GM12873 (cell line): ENCODE measurements at regions not wholly inside any gene's neighbourhood (a gene's known extent, or its start where the extent isn't known, plus 50 kb on each side); places are given as distances from the start of the nearest gene placed in this dataset.

ENCODE experiments used
- TF ChIP-seq, protein P1 (sequence below): IDR thresholded peaks from 2 replicates; pipeline ENCODE4 v1.5.1; 2012; ENCODE audit warnings: low read depth, mild to moderate bottlenecking, moderate library complexity, low read length, control low read depth; ENCODE audit not compliant: insufficient read depth; ENCODE audit errors: missing control alignments

- TF ChIP-seq, protein P1, sequence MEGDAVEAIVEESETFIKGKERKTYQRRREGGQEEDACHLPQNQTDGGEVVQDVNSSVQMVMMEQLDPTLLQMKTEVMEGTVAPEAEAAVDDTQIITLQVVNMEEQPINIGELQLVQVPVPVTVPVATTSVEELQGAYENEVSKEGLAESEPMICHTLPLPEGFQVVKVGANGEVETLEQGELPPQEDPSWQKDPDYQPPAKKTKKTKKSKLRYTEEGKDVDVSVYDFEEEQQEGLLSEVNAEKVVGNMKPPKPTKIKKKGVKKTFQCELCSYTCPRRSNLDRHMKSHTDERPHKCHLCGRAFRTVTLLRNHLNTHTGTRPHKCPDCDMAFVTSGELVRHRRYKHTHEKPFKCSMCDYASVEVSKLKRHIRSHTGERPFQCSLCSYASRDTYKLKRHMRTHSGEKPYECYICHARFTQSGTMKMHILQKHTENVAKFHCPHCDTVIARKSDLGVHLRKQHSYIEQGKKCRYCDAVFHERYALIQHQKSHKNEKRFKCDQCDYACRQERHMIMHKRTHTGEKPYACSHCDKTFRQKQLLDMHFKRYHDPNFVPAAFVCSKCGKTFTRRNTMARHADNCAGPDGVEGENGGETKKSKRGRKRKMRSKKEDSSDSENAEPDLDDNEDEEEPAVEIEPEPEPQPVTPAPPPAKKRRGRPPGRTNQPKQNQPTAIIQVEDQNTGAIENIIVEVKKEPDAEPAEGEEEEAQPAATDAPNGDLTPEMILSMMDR = no peak
Observed at GRCh38 chr9:18229992-18230676, 243.8 kb upstream of the ADAMTSL1 start.

DNA sequence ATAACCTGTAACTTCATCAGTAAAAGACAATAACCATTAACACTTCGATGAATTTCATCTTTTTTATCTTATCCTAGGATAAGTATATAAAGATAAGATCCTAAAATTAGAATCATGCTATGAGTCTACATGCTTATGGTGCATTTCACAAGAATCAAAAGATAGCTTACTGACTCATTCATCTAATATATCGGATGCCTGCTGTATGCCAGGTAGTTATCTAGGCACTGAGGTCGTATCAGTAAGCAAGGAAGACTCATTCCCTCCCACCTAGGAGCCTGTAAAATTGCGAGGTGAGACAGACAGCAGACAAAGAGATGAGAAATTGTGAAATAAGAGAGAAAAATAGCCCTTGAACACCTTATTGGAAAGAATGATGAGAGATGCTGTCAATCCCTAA lies 240.6 kb upstream of the ADAMTSL1 start:
- TF ChIP-seq, protein P1 = no peak

- TF ChIP-seq, protein P1 = no peak
Observed at GRCh38 chr9:18233776-18234445, 240.0 kb upstream of the ADAMTSL1 start.

DNA sequence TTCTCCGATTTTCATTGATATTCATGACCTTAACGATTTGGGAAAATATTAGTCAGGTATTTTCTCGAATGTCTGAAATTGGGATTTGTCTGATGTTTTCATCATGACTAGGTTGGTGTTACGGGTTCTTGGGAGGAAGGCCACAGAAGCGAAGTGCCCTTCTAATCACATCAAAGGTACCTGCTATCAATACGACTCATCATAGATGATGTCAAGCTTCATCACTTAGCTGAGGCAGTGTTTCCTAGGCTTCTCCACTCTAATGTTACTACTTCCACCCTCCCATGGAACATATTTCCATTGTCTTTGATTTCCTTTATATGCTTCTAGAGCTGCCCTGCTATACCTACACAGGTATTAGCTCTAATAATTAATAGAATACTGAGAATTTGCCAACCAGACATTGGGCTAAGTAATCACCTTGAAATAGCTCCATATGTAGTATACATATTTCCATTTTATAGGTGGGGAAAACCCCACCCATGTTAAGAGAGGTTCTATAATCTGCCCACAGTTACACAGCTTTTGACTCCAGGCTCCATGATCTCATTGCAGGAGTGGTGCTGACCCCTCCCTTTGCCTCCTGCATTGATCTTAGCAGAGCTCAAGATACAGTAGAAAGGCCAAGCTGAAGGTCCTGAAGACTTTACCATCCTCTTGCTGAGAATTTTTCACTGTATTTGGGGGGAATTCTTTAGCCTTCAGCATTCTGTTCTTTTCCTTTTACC lies 238.6 kb upstream of the ADAMTSL1 start:
- TF ChIP-seq, protein P1 = no peak

- TF ChIP-seq, protein P1 = no peak
Observed at GRCh38 chr9:18236336-18236735, 237.6 kb upstream of the ADAMTSL1 start.

DNA sequence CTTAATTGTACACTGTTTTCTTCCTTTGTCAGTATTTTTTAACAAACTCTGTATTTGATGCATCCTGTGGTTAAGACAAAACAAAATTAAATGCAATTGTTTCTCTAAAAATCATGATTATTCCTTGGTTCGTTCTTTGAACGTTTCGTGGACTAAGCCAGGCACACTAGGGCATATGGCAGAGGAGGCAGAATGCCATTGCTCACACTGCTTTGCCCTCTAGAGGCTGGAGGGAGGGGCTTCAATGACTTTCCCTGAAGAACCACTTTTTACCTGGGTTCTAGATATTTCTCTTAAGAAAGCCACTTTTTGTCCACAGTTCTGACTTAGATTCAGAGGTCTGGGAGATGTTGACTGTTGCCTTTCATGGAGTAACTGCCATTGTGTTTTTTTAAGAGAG lies 236.2 kb upstream of the ADAMTSL1 start:
- TF ChIP-seq, protein P1 = no peak

DNA sequence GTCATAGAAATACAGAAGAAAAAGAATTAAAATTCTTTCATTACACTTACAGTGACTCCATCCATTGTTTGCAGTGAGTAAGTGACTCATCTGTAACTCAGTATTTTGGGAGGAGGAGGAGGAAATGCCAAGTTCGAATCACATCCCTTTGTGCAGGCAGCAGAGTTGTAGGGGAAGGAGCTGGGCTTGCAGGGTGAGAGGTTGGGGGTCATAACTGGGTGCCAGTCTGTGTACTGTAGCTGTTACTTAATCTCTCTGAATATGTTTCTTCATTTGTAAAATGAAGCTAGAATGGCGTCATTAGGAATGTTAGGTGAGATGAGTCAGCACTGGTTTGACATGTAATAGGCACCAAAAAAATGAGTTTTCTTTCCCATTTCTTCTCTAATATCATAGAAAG lies 235.7 kb upstream of the ADAMTSL1 start:
- TF ChIP-seq, protein P1 = no peak
